ENCODE measurements at regions not wholly inside any gene's neighbourhood (a gene's known extent, or its start where the extent isn't known, plus 50 kb on each side); places are given as distances from the start of the nearest gene placed in this dataset.
A peak's percentile ranks its signal among the peaks of the same experiment; 100 is the strongest.

DNA sequence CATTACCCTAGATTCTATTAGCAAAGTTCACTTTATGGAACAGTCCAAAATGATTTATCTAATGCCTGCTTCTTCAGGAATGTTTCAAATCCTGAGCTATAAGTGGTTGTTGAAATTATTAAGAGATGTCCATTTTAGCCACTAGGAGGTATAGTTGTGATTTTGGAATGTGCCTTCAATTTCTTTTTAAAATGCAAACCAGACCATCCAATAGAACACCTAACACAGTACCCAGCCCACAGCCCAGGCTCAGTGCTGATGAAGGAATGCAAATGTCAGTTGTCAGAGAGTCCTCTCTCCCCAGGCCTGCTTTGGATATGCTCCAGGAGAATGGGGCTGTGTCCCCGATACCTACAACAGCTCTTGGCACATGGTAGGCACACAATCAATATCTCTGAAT is 85.8 kb upstream of the E2F8 start:
- Histone ChIP-seq H3K4me1 (ENCODE audit: insufficient read depth, low read length, severe bottlenecking) (no peaks in the 10 kb centered on the region), H3K4me2 (ENCODE audit: low read length) (no peak overlapping the region), H3K9me3 (ENCODE audit: low read length) (no peaks in the 10 kb centered on the region), H3K36me3 (ENCODE audit: insufficient read depth, low read length) (no peaks in the 10 kb centered on the region), H3K9me2 (ENCODE audit: low read depth, low read length) (no peaks in the 10 kb centered on the region), H3K27me3 (ENCODE audit: insufficient read depth, low read length) (no peaks in the 10 kb centered on the region), H3K79me2 (ENCODE audit: insufficient read depth, low read length) (no peaks in the 10 kb centered on the region), H3K9ac (ENCODE audit: low read length) (no peak overlapping the region), H3K4me3 (ENCODE audit: low read depth, low read length, poor library complexity, severe bottlenecking) (no peak overlapping the region), H3K27ac (ENCODE audit: low read depth, low read length, poor library complexity, severe bottlenecking) (no peak overlapping the region), H2AFZ (ENCODE audit: low read length) (no peak overlapping the region), H4K20me1 (ENCODE audit: insufficient read depth, low read length) (no peaks in the 10 kb centered on the region), H3F3A (ENCODE audit: insufficient read depth, low read length) (no peaks in the 10 kb centered on the region)
- TF ChIP-seq, protein P1, sequence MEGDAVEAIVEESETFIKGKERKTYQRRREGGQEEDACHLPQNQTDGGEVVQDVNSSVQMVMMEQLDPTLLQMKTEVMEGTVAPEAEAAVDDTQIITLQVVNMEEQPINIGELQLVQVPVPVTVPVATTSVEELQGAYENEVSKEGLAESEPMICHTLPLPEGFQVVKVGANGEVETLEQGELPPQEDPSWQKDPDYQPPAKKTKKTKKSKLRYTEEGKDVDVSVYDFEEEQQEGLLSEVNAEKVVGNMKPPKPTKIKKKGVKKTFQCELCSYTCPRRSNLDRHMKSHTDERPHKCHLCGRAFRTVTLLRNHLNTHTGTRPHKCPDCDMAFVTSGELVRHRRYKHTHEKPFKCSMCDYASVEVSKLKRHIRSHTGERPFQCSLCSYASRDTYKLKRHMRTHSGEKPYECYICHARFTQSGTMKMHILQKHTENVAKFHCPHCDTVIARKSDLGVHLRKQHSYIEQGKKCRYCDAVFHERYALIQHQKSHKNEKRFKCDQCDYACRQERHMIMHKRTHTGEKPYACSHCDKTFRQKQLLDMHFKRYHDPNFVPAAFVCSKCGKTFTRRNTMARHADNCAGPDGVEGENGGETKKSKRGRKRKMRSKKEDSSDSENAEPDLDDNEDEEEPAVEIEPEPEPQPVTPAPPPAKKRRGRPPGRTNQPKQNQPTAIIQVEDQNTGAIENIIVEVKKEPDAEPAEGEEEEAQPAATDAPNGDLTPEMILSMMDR (IDR thresholded peaks at IDR 0.05; ENCODE audit: low read length) = peak; percentile 7; the same call in 1 of the 2 replicates
- TF ChIP-seq EZH2 (IDR thresholded peaks at IDR 0.05; ENCODE audit: borderline replicate concordance, low read length) = no peak

DNA sequence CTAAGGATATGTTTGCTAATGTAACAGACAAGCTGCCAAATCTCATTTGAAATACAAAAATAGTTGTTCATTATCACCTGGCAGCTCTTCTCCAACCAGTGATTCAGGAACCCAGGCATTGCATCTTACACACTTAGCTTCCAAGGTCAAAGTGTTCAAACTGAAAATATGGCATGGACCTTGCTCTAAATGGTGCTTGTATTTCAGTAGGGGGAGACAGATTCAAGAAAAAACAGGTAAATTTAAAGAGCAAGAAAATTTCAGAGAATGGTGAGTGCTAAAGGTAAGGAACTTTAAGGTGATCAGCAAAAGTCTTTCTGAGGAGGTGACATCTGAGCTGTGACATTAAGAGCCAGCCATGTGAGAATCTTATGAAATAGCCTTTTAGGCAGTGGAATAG is 82.8 kb upstream of the E2F8 start:
- Histone ChIP-seq H4K20me1 (ENCODE audit: insufficient read depth, low read length) (no peaks in the 10 kb centered on the region), H3K9me2 (ENCODE audit: low read depth, low read length) (no peaks in the 10 kb centered on the region), H3F3A (ENCODE audit: insufficient read depth, low read length) (no peaks in the 10 kb centered on the region), H3K9me3 (ENCODE audit: low read length) (no peaks in the 10 kb centered on the region), H3K4me2 (ENCODE audit: low read length) (no peak overlapping the region), H2AFZ (ENCODE audit: low read length) (no peak overlapping the region), H3K27ac (ENCODE audit: low read depth, low read length, poor library complexity, severe bottlenecking) (no peak overlapping the region), H3K4me3 (ENCODE audit: low read depth, low read length, poor library complexity, severe bottlenecking) (no peak overlapping the region), H3K79me2 (ENCODE audit: insufficient read depth, low read length) (no peaks in the 10 kb centered on the region), H3K27me3 (ENCODE audit: insufficient read depth, low read length) (no peaks in the 10 kb centered on the region), H3K4me1 (ENCODE audit: insufficient read depth, low read length, severe bottlenecking) (no peaks in the 10 kb centered on the region), H3K36me3 (ENCODE audit: insufficient read depth, low read length) (no peaks in the 10 kb centered on the region), H3K9ac (ENCODE audit: low read length) (no peak overlapping the region)
- TF ChIP-seq, protein P1 (IDR thresholded peaks at IDR 0.05; ENCODE audit: low read length) = peak; percentile 15; the same call in 1 of the 2 replicates
- no peak for TF ChIP-seq EZH2 (IDR thresholded peaks at IDR 0.05; ENCODE audit: borderline replicate concordance, low read length)

DNA sequence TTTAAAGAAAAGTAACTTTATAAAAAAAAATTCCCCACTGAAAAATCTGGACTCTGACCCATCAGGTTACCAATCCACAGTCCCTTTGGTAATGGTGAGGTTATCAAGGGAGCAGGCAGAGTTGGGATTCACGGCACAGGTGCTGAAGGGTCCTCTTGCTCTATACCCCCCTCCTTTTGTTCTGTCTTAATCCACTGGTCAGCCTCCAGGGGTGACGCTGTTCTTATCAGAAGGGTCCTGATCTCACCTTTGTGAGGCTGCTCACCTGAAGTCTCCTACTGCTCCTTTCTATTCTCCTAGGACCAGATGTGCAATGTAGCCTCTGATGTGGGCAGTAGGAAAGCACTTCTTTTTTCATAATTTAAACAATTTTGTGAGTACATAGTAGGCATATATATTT is 80.6 kb upstream of the E2F8 start:
- no peak for TF ChIP-seq EZH2 (IDR thresholded peaks at IDR 0.05; ENCODE audit: borderline replicate concordance, low read length)
- TF ChIP-seq, protein P1 (IDR thresholded peaks at IDR 0.05; ENCODE audit: low read length) = no peak
- no peaks in the 10 kb centered on the region for H3K79me2 ChIP-seq (ENCODE audit: insufficient read depth, low read length)
- H3K4me2 ChIP-seq (ENCODE audit: low read length) = no peak overlapping the region
- no peaks in the 10 kb centered on the region for H3K9me2 ChIP-seq (ENCODE audit: low read depth, low read length)
- H3F3A ChIP-seq (ENCODE audit: insufficient read depth, low read length) = no peaks in the 10 kb centered on the region
- H3K4me3 ChIP-seq (ENCODE audit: low read depth, low read length, poor library complexity, severe bottlenecking) = no peak overlapping the region
- no peaks in the 10 kb centered on the region for H3K4me1 ChIP-seq (ENCODE audit: insufficient read depth, low read length, severe bottlenecking)
- no peak overlapping the region for H3K9ac ChIP-seq (ENCODE audit: low read length)
- no peaks in the 10 kb centered on the region for H3K27me3 ChIP-seq (ENCODE audit: insufficient read depth, low read length)
- no peaks in the 10 kb centered on the region for H3K36me3 ChIP-seq (ENCODE audit: insufficient read depth, low read length)
- H2AFZ ChIP-seq (ENCODE audit: low read length) = no peak overlapping the region
- H4K20me1 ChIP-seq (ENCODE audit: insufficient read depth, low read length) = no peaks in the 10 kb centered on the region
- no peak overlapping the region for H3K27ac ChIP-seq (ENCODE audit: low read depth, low read length, poor library complexity, severe bottlenecking)
- no peaks in the 10 kb centered on the region for H3K9me3 ChIP-seq (ENCODE audit: low read length)

All from OCI-LY1 (cell line).